Neuronal stem cell (in vitro differentiated cells): ENCODE measurements at regions not wholly inside any gene's neighbourhood (a gene's known extent, or its start where the extent isn't known, plus 50 kb on each side); places are given as distances from the start of the nearest gene placed in this dataset.

ENCODE experiments used
- DNase-seq: peaks from one replicate; pipeline ENCODE4 v3.0.0-alpha.2; 2013; ENCODE audit warnings: low spot score
- H2AFZ ChIP-seq: one replicate; pipeline ENCODE4 v1.6.1; 2013; ENCODE audit warnings: mild to moderate bottlenecking, low read length, inconsistent platforms
- H2AK5ac ChIP-seq: 2 replicates; pipeline ENCODE4 v1.6.1; 2013; ENCODE audit warnings: low read depth, mild to moderate bottlenecking, inconsistent platforms, low read length, moderate library complexity, mixed read lengths
- H2BK120ac ChIP-seq: 2 replicates; pipeline ENCODE4 v1.6.1; 2013; ENCODE audit warnings: low read depth, mild to moderate bottlenecking, inconsistent platforms, low read length, moderate library complexity, mixed read lengths
- H2BK12ac ChIP-seq: one replicate; pipeline ENCODE4 v1.6.1; 2013; ENCODE audit warnings: low read length, inconsistent platforms
- H2BK15ac ChIP-seq: 2 replicates; pipeline ENCODE4 v1.6.1; 2013; ENCODE audit warnings: mild to moderate bottlenecking, low read length, inconsistent platforms, mixed read lengths
- H2BK5ac ChIP-seq: one replicate; pipeline ENCODE4 v1.6.1; 2013; ENCODE audit warnings: inconsistent platforms, mild to moderate bottlenecking, low read length, moderate library complexity
- H3K14ac ChIP-seq: one replicate; pipeline ENCODE4 v1.6.1; 2013; ENCODE audit warnings: low read length, inconsistent platforms
- H3K18ac ChIP-seq: 2 replicates; pipeline ENCODE4 v1.6.1; 2013; ENCODE audit warnings: low read length, inconsistent platforms
- H3K23ac ChIP-seq: 2 replicates; pipeline ENCODE4 v1.6.1; 2013; ENCODE audit warnings: low read depth, mild to moderate bottlenecking, mixed read lengths, low read length, inconsistent platforms; ENCODE audit not compliant: poor library complexity
- H3K27ac ChIP-seq: replicated peaks from 3 replicates; pipeline ENCODE4 v1.5.1; 2013; ENCODE audit warnings: low read length, inconsistent platforms
- H3K27me3 ChIP-seq, 3 experiments: 2 replicates each; pipeline ENCODE4 v1.6.1; 2013; ENCODE audit warnings: low read length in 3 of 3, mild to moderate bottlenecking in 2 of 3, inconsistent platforms in 1 of 3, low read depth in 1 of 3, mixed read lengths in 1 of 3, moderate library complexity in 1 of 3; ENCODE audit not compliant: control insufficient read depth in 3 of 3, insufficient read depth in 3 of 3
- H3K36me3 ChIP-seq, 2 donors: replicated peaks in 1 of 2; 2 replicates each; pipeline ENCODE4 v1.6.1; 2013; ENCODE audit warnings: low read length in 2 of 2; ENCODE audit not compliant: control insufficient read depth in 2 of 2, insufficient read depth in 2 of 2
- H3K4ac ChIP-seq: 2 replicates; pipeline ENCODE4 v1.6.1; 2013; ENCODE audit warnings: inconsistent platforms, mild to moderate bottlenecking, low read length, moderate library complexity
- H3K4me1 ChIP-seq, 2 donors: 1 replicate in 1 of 2; 2 replicates in 1 of 2; pipeline ENCODE4 v1.6.1; 2013; ENCODE audit warnings: low read length in 2 of 2, low read depth in 1 of 2; ENCODE audit not compliant: control insufficient read depth in 2 of 2, insufficient read depth in 1 of 2
- H3K4me2 ChIP-seq: one replicate; pipeline ENCODE4 v1.6.1; 2013; ENCODE audit warnings: mild to moderate bottlenecking, low read length, inconsistent platforms; ENCODE audit not compliant: insufficient read depth, poor library complexity, severe bottlenecking
- H3K4me3 ChIP-seq, 2 donors: 2 replicates each; pipeline ENCODE4 v1.5.1; 2013; ENCODE audit warnings: low read length in 2 of 2, mild to moderate bottlenecking in 2 of 2, inconsistent platforms in 1 of 2, moderate library complexity in 1 of 2
- H3K79me1 ChIP-seq: one replicate; pipeline ENCODE4 v1.6.1; 2013; ENCODE audit warnings: low read depth, mild to moderate bottlenecking, inconsistent platforms, low read length, moderate library complexity
- H3K9ac ChIP-seq: one replicate; pipeline ENCODE4 v1.6.1; 2013; ENCODE audit warnings: mild to moderate bottlenecking, low read depth, low read length, inconsistent platforms; ENCODE audit not compliant: poor library complexity
- H3K9me3 ChIP-seq, 2 donors: replicated peaks in 1 of 2; 2 replicates each; pipeline versions ENCODE3 to v1.6.1; 2013; ENCODE audit warnings: low read length in 2 of 2, mild to moderate bottlenecking in 2 of 2, inconsistent platforms in 1 of 2, low read depth in 1 of 2, mixed read lengths in 1 of 2, moderate library complexity in 1 of 2; ENCODE audit not compliant: control insufficient read depth in 2 of 2, insufficient read depth in 1 of 2
- H4K8ac ChIP-seq: one replicate; pipeline ENCODE4 v1.6.1; 2013; ENCODE audit warnings: low read depth, mild to moderate bottlenecking, inconsistent platforms, low read length, moderate library complexity
- H4K91ac ChIP-seq: one replicate; pipeline ENCODE4 v1.6.1; 2013; ENCODE audit warnings: low read length, low read depth, mild to moderate bottlenecking, inconsistent platforms; ENCODE audit not compliant: poor library complexity
- WGBS, 2 donors: extraction: QIAGEN DNeasy Blood & Tissue Kit; methylation state at CpG; one replicate each; pipeline ENCODE4 v1.1.7; 2013; ENCODE audit warnings: missing lambda C conversion rate in 2 of 2, mixed read lengths in 1 of 2; ENCODE audit not compliant: insufficient read length in 2 of 2, insufficient replicate concordance in 1 of 2; ENCODE audit errors: extremely low coverage in 2 of 2; 5-methylcytosine and 5-hydroxymethylcytosine counted together

- H3K27me3 ChIP-seq: no peaks in the 10 kb centered on the region
- no peak overlapping the region for H3K27ac ChIP-seq
- no peak overlapping the region for H3K18ac ChIP-seq
- H3K36me3 ChIP-seq: no peaks in the 10 kb centered on the region
- no peak overlapping the region for H3K14ac ChIP-seq
- H2BK5ac ChIP-seq: no peak overlapping the region
- WGBS, 2 donors: no CpG with 5 or more reads among the region's 4 CpGs
- no peak overlapping the region for H3K4me2 ChIP-seq
- H3K79me1 ChIP-seq: no peaks in the 10 kb centered on the region
- no peak overlapping the region for H2BK12ac ChIP-seq
- no peak overlapping the region for H2AFZ ChIP-seq
- H2BK120ac ChIP-seq: no peak overlapping the region
- no peak overlapping the region for H2AK5ac ChIP-seq
- H3K4me3 ChIP-seq: no peak overlapping the region
- H4K91ac ChIP-seq: no peak overlapping the region
- no peak overlapping the region for H2BK15ac ChIP-seq
- no peak overlapping the region for H3K9ac ChIP-seq
- H3K9me3 ChIP-seq: no peaks in the 10 kb centered on the region
- peaks cover 0 to 5% of the 10 kb centered on the region in 2 donors for H3K4me1 ChIP-seq
- no peak for DNase-seq
- no peak overlapping the region for H3K4ac ChIP-seq
- no peak overlapping the region for H4K8ac ChIP-seq
- H3K23ac ChIP-seq: no peak overlapping the region
Measured at GRCh38 chr1:213385806-213386324, 334.8 kb downstream of the RPS6KC1 start.

DNA sequence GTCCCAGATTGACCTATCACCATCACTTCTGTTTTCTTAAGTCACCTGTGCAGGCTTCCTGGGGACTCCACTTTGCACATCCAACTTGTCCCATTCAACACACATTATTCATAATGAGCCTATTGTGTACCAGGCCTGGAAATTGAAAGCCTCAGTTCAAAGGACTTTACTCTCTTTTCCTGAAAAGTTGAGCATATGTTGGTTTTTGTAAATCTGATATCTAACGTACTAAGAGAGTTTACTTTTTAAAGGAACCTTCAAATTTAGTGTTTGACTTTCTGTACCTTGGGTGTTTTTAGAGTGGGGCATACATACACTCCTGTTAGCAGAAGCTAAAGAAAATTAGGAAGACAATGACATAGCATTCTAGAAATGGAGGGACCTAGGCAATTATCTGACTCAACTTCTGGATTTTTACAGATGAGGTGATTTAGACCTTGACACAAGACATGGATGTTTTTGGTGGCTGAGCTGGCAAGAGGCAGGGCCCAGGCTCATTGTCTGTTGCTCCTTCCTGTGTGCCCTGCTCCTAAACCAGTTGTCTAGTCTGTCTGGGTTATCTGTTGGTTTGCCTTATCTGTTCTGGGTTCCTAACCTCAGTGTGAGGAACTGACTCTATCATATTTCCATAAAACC, 336.5 kb downstream of the RPS6KC1 start:
- Histone ChIP-seq H2BK12ac (no peak overlapping the region), H2BK5ac (no peak overlapping the region), H2AFZ (no peak overlapping the region), H3K27ac (no peak overlapping the region), H3K9ac (no peak overlapping the region), H2AK5ac (no peak overlapping the region), H3K36me3 (no peaks in the 10 kb centered on the region), H3K14ac (no peak overlapping the region), H3K27me3 (no peaks in the 10 kb centered on the region), H2BK15ac (no peak overlapping the region), H3K4ac (no peak overlapping the region), H3K4me2 (no peak overlapping the region), H4K8ac (no peak overlapping the region), H3K4me3 (no peak overlapping the region), H3K4me1 (peaks cover 0 to 7% of the 10 kb centered on the region in 2 donors), H3K79me1 (no peaks in the 10 kb centered on the region), H3K18ac (no peak overlapping the region), H2BK120ac (no peak overlapping the region), H3K23ac (no peak overlapping the region), H4K91ac (no peak overlapping the region), H3K9me3 (no peaks in the 10 kb centered on the region)
- WGBS, 2 donors: no CpG with 5 or more reads among the region's 1 CpG
- DNase-seq: no peak

- no CpG with 5 or more reads among the region's 7 CpGs for WGBS, 2 donors
- Histone ChIP-seq H3K4me1 (peaks cover 0 to 7% of the 10 kb centered on the region in 2 donors), H3K79me1 (no peaks in the 10 kb centered on the region)
Measured at GRCh38 chr1:213388199-213388598, 337.2 kb downstream of the RPS6KC1 start.

DNA sequence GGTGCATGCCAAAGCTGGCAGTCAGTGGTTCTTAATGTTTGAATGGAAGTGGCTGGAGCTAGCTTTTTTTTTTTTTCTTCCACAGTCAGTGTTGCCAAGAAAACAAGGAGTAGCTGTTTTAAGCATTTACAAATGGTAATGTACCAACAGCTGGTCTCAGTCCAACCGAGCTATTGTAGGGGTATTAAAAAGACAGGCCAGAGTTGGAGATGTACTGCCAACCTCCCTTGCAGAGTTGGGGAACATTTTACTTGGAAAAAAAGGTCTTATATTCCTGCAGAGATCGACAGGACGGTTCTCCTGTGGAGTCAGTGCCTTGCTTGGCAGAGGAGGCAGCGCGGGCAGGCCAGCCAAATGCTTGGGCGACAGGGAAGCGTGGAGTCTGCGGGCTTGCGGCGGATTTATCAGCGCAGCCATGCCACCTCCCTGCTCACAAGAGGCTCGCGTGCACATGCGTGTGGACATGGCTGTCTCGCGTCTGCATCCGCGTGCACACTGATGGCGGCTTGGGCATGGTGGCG, 338.1 kb downstream of the RPS6KC1 start:
- no peaks in the 10 kb centered on the region for H3K9me3 ChIP-seq
- H3K9ac ChIP-seq: peak overlapping the region; percentile 61
- no peak overlapping the region for H3K4me3 ChIP-seq
- no peak overlapping the region for H2BK15ac ChIP-seq
- no peak overlapping the region for H4K91ac ChIP-seq
- peak overlapping the region; percentile 83 for H3K14ac ChIP-seq
- H4K8ac ChIP-seq: peak overlapping the region; percentile 76
- H2BK120ac ChIP-seq: no peak overlapping the region
- no peak overlapping the region for H2AFZ ChIP-seq
- peak overlapping the region; percentile 30 for H2BK12ac ChIP-seq
- WGBS, 2 donors: no CpG with 5 or more reads among the region's 20 CpGs
- H3K18ac ChIP-seq: peak overlapping the region; percentile 79
- peaks cover 0 to 9% of the 10 kb centered on the region in 2 donors for H3K4me1 ChIP-seq
- peak overlapping the region; percentile 89 for H3K23ac ChIP-seq
- no peaks in the 10 kb centered on the region for H3K79me1 ChIP-seq
- H3K4me2 ChIP-seq: no peak overlapping the region
- no peaks in the 10 kb centered on the region for H3K27me3 ChIP-seq
- no peak overlapping the region for H2BK5ac ChIP-seq
- DNase-seq: no peak
- H3K36me3 ChIP-seq: no peaks in the 10 kb centered on the region
- no peak overlapping the region for H3K27ac ChIP-seq
- H3K4ac ChIP-seq: peak overlapping the region; percentile 84
- H2AK5ac ChIP-seq: peak overlapping the region; percentile 71

More at GRCh38 chr1:213388199-213388598, 337.2 kb downstream of the RPS6KC1 start:
- Histone ChIP-seq H2BK12ac (no peak overlapping the region), H3K27me3 (no peaks in the 10 kb centered on the region), H3K18ac (no peak overlapping the region), H3K4me2 (no peak overlapping the region), H3K4me3 (peak overlapping the region in 1 of 2 donors; percentile 13), H3K36me3 (no peaks in the 10 kb centered on the region), H4K91ac (no peak overlapping the region), H2BK15ac (peak overlapping the region; percentile 4), H2BK5ac (no peak overlapping the region), H3K4ac (no peak overlapping the region), H3K9me3 (no peaks in the 10 kb centered on the region), H3K14ac (no peak overlapping the region), H3K23ac (no peak overlapping the region), H3K27ac (no peak overlapping the region), H2BK120ac (no peak overlapping the region), H2AK5ac (no peak overlapping the region), H3K9ac (no peak overlapping the region), H2AFZ (no peak overlapping the region), H4K8ac (no peak overlapping the region)
- no peak for DNase-seq
